WTC11 (cell line): ENCODE measurements at regions not wholly inside any gene's neighbourhood (a gene's known extent, or its start where the extent isn't known, plus 50 kb on each side); places are given as distances from the start of the nearest gene placed in this dataset.

Experiments
- CTCF ChIP-seq: fragments of 200-600 bp; IDR thresholded peaks from 2 replicates; pipeline ENCODE4 v1.8.0; 2022; ENCODE audit warnings: antibody characterized with exemption
- FOXJ3 ChIP-seq: sonication (generic); formaldehyde crosslinking; IDR thresholded peaks from 2 replicates; pipeline ENCODE4 v1.9.0; 2021; ENCODE audit warnings: missing genetic modification reagents, mild to moderate bottlenecking, borderline replicate concordance
- MAX ChIP-seq: sonication (generic); formaldehyde crosslinking; IDR thresholded peaks from 2 replicates; pipeline ENCODE4 v1.8.0; 2022; ENCODE audit warnings: mild to moderate bottlenecking, missing genetic modification reagents
- SP1 ChIP-seq: sonication (generic); formaldehyde crosslinking; conservative IDR thresholded peaks from 2 replicates; pipeline ENCODE4 v1.8.1; 2022; ENCODE audit warnings: missing genetic modification reagents

- TF ChIP-seq FOXJ3 (CRISPR knock-in tag) (no peak), SP1 (CRISPR knock-in tag) (no peak), CTCF (no peak), MAX (CRISPR knock-in tag) (no peak)
Measured at GRCh38 chr1:181174861-181175260, 86.4 kb downstream of the IER5 start.
